Epithelial cell of esophagus (primary cell): ENCODE measurements at regions not wholly inside any gene's neighbourhood (a gene's known extent, or its start where the extent isn't known, plus 50 kb on each side); places are given as distances from the start of the nearest gene placed in this dataset.

Experiments used
- DNase-seq: peaks from one replicate; pipeline ENCODE4 v3.0.0; 2010; ENCODE audit warnings: low read depth
- H3K4me3 ChIP-seq: 2 replicates; pipeline ENCODE4 v1.5.1; 2011; ENCODE audit warnings: mild to moderate bottlenecking, low read length, control low read depth
- CTCF ChIP-seq: IDR thresholded peaks from 2 replicates; pipeline ENCODE4 v1.5.1; 2011; ENCODE audit warnings: low read depth, mild to moderate bottlenecking, low read length, control low read depth, inconsistent platforms; ENCODE audit not compliant: insufficient read depth; ENCODE audit errors: missing control alignments

GRCh38 chr21:24110846-24111245, 1496.4 kb downstream of the MRPL39 start:
- DNase-seq, result no peak
- H3K4me3 ChIP-seq, result no peak overlapping the region
- no peak for TF ChIP-seq CTCF

- DNase-seq, result no peak
- no peak for TF ChIP-seq CTCF
- H3K4me3 ChIP-seq, result no peak overlapping the region
These were observed 1510.1 kb downstream of the MRPL39 start for GRCh38 chr21:24097181-24097580.

GRCh38 chr21:24096651-24097050, 1510.6 kb downstream of the MRPL39 start:
- TF ChIP-seq CTCF, result no peak
- DNase-seq, result no peak
- H3K4me3 ChIP-seq, result no peak overlapping the region

GRCh38 chr21:24093032-24093431, 1514.2 kb downstream of the MRPL39 start:
- no peak for DNase-seq
- TF ChIP-seq CTCF, result no peak
- H3K4me3 ChIP-seq, result no peak overlapping the region

- TF ChIP-seq CTCF, result no peak
- DNase-seq, result no peak
- H3K4me3 ChIP-seq, result no peak overlapping the region
These were observed 1531.1 kb downstream of the MRPL39 start for GRCh38 chr21:24076179-24076578.

- no peak for TF ChIP-seq CTCF
- DNase-seq, result no peak
- no peak overlapping the region for H3K4me3 ChIP-seq
These were observed 1551.6 kb downstream of the MRPL39 start for GRCh38 chr21:24055696-24056095.

GRCh38 chr21:24050231-24050630, 1557.0 kb downstream of the MRPL39 start:
- no peak for TF ChIP-seq CTCF
- no peak for DNase-seq
- H3K4me3 ChIP-seq, result no peak overlapping the region
